GM21576 (cell line): ENCODE measurements at regions not wholly inside any gene's neighbourhood (a gene's known extent, or its start where the extent isn't known, plus 50 kb on each side); places are given as distances from the start of the nearest gene placed in this dataset.

Experiments used
- ATAC-seq: cut with Tn5 transposase; IDR thresholded peaks from one replicate; pipeline ENCODE4 v1.9.1; 2021; ENCODE audit warnings: mild to moderate bottlenecking, moderate library complexity; ENCODE audit not compliant: unreplicated experiment

DNA sequence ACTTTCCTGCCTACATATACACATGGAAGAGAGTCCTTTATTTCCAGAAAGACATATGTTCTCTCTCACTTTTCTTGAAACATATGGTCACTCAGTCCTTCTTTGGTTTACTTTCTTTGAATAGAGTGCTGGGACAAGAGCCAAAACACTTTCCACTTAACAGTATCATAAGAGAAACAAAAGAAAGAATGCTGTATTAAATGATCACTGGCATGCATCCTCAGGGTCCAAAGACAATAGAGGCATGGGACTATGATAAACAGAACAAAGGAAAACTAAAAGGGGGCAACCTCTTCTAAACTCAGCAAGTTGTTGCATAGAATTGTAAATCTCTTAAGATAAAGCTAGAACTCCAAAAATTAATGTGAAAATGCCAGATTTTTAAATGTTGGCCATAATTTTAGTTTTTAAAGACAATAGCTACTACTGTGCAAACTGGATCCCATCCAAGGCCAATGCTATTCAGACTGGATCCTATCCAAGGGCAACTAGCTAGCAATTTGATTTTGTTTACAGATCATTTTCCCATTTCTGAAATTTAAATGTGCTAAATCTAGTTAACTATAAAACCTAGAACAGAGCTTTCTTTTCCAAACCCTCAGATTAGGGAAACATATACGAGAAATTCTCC lies 687.5 kb downstream of the SORCS3 start:
- ATAC-seq = no peak
